Left forelimb (tissue), 1 donor: ENCODE measurements at regions not wholly inside any gene's neighbourhood (a gene's known extent, or its start where the extent isn't known, plus 50 kb on each side); places are given as distances from the start of the nearest gene placed in this dataset.

Experiments used
- DNase-seq: peaks from one replicate; pipeline ENCODE4 v3.0.0-alpha.2; 2018; ENCODE audit warnings: low spot score

DNA sequence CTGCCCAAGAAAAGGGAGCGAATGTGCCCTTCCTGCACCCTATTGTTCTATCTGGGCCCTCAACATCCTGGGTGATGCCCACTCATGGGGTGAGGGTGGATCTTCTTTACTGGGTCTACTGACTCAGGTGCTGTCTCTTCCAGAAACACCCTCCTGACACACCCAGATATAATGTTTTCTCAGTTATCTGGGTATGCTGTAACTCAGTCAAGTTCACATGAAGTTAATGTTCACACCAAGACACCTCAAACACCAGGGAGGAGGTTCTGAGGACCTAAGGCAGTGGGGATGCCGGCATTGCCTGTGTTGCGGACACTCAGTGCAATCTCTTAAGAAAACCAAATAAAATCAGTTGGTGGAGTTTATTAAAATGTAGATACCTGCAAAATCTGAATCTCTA is 500.9 kb downstream of the BCL11A start:
- no peak for DNase-seq

DNA sequence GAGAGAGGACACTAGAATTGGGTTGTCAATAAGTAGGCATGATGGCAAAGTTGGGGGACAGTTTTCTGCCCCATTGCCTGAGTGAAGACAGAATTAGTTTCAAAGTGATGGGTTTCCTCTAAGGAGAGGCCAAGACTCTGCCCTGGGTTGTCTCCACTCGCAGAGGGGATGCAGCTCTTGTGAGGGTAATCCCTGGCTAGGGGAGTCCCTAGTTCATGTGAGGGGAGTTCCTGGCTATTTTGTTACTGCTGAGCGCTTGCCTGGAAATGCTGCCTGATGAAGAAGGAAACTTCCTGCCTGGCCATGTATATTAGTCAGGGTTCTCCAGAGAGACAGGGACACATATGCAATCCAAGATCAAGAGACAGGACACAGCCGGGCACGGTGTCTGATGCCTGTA is 501.5 kb downstream of the BCL11A start:
- DNase-seq = no peak

GRCh38 chr2:60047944-60048525 is 505.4 kb downstream of the BCL11A start:
- no peak for DNase-seq

- no peak for DNase-seq
Measured at GRCh38 chr2:60047347-60047746, 506.1 kb downstream of the BCL11A start.

DNA sequence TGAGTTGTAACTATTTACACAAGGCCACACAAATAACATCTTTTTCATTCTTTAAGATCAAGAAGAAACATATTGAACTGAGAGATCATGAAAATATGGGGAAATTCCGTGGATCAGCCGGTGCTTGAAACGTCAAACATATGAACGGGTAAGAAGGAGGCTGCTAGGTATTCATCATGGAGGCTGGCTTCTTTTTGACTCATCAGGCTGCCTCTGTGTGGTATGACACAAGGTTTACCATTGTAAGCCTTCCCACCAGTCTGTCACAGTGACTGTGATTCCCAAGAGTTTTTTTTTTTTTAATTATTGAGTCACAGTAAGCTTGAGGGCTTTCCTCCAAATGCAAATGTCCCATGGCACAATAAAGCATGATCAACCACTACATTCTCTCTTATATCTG is 506.9 kb downstream of the BCL11A start:
- no peak for DNase-seq

DNA sequence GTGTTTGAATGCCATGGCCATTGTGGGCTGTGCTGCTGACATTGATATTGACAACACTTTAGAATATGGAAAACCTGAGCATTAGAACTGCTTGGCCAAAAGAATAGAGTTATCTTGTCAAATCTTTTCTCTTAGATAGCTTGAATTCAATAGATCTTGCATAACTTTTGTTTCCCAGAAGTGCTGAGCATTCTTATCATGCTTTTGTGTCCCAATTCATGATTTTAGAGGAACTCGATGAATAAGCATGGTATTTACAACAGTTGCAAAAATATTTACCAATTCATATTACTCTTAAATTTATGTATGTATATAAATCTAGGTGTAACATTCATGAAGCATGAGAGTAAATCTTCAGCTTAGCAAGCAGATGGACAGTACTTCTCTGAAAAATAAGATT is 508.0 kb downstream of the BCL11A start:
- no peak for DNase-seq

DNA sequence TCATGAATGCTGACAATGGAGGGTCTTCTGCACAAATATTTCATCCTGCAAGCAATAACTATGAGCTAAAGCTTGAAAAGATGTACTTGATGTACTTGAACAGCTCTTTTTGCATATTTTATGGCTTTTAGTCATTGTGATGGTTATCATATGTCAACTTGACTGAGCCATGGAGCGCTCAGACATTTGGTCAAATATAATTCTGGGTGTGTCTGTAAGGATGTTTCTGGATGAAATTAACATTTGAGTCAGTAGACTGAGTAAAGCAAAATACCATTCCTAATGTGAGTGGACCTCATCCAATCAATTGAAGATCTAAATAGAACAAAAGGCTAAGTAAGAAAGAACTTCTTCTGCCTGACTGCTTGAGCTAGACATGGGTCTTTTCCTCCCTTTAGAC is 509.0 kb downstream of the BCL11A start:
- no peak for DNase-seq

GRCh38 chr2:60042023-60042422 is 511.4 kb downstream of the BCL11A start:
- no peak for DNase-seq

GRCh38 chr2:60033325-60033724 is 520.1 kb downstream of the BCL11A start:
- DNase-seq = no peak

DNA sequence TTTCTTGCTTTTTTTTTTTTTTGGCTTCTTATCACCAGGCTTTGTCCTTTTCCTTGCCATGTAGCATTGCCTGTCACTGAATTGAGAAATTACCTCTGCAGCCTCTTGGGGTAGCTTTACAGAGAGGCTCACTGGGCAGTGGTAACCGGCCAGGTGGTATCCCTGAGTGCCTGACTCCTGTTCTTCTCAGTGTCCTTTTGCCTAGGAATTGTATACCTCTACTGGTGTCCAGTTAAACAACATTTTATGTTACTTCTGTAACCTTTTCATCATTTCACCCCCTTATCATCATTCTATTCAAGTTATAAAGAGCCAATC is 523.9 kb downstream of the BCL11A start:
- no peak for DNase-seq

DNA sequence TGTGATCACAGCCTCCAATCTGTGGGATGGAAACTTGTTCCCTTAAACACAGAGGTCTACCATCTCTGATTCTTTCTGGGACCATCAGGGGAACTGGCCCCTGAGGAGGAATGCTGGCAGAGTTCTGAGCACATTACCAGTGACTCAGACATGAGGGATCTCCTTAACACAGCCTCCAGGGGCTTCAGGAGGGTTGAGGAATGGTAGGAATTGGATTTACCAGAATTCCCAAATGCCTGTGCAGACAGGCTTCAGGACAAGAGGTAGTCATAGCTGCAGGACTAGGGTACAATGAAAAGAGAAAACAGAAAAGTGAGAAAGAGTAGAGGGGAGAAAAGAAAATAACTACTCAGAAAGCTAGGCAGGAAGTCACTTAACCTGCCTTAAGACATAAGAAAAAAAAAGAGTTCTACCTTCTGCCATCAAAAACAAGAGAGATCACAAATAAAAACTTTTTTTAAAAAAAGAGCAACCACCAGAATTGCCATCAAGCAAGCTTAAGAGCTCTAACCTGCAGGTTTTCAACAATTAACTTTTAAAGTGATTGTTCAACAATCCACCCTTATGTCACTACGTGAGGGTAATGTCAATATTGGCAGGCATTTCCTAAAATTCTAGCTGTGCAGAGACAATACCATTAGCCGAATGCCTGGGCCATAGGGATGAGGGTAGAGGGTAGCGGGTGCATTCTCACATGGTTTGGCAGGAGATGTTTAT is 524.4 kb downstream of the BCL11A start:
- DNase-seq = no peak

DNA sequence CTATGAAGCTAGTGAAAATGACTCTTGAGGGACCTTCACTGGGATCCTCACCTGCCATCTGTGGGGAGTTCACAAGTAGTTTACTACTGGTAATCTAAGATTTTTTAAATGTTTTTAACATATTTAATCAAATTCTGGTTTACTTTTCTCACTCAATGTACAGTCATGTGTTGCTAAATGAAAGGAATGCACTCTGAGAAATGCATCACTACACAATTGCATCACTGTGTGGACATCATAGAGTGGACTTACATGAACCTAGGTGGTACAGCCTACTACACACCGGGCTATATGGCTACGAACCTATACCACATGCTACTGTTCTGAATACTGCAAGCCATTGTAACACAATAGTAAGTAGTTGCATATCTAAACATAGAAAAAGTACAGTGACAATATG is 528.0 kb downstream of the BCL11A start:
- no peak for DNase-seq

DNA sequence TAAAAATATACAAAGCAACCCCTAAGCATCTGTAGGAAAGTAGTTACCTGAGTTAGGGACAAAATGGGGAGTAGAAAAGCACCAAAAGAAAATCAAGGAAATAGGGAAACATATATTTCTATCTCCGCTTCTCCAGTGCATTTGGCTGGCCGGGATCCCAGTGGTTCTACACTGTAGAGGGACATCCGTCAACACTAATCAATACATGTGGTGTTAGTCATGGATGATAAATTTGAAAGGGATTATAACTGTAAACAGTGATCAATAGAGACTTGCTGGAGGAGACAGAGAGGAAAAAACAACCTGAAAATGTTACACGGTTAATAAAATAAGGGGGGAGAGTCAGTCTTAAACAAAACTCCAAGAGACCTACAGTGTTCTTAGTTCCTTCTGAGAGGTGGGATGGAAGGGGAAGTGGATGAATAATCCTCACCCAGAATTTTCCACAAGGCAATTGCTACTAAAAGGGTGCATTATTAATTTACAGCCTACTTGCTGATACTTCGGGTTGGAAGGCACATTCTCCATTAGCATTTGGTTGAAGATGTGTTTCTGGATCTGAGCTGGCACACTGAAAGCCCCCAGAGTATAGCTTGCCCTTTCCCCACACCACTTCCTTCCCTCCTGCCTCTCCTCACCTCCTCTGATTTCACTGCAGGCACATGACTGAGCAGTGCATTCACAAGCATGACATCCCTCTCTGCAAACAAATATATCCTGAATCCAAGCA is 530.0 kb downstream of the BCL11A start:
- DNase-seq = no peak

- no peak for DNase-seq
Measured at GRCh38 chr2:60007671-60008070, 545.8 kb downstream of the BCL11A start.

- DNase-seq = no peak
Measured at GRCh38 chr2:60003076-60003475, 550.4 kb downstream of the BCL11A start.

DNA sequence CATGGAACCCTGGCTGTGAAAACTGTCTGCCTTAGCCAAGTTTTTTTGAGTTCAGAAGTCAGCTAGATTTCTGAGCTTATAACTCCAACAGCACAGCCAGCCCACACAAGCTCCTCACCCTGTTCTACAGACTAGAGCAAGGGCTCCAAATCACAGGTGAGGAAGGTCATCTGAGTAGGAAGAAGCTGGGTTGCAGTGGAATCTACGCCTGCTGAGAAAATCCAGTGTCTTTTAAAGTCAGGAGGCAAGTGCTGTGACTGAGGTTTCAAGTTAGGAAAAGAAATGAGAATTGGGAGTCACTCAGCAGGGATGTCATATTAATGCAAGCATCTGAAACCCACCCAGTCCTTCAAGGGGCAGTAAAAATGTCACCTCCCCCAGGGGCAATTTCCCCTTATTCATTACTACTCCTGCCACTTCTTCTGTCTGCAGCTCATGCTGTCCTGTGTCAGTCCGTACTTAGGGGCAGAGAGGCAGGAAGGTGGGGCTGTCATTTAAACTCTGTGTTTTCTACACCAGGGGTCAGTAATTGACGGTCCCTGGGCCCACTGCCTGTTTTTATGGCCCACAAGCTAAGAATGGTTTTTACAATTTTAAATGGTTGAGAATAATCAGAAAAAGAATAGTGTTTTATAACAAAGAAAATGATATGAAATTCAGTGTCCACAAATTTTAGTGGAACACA is 551.1 kb downstream of the BCL11A start:
- DNase-seq = no peak

- no peak for DNase-seq
Measured at GRCh38 chr2:60000686-60001085, 552.8 kb downstream of the BCL11A start.

- DNase-seq = no peak
Measured at GRCh38 chr2:59998324-59998723, 555.1 kb downstream of the BCL11A start.

GRCh38 chr2:59997371-59997770 is 556.1 kb downstream of the BCL11A start:
- DNase-seq = no peak

- no peak for DNase-seq
Measured at GRCh38 chr2:59996855-59997254, 556.6 kb downstream of the BCL11A start.

- no peak for DNase-seq
Measured at GRCh38 chr2:59993726-59994125, 559.7 kb downstream of the BCL11A start.

- DNase-seq = no peak
Measured at GRCh38 chr2:59988341-59988740, 565.1 kb downstream of the BCL11A start.

- DNase-seq = no peak
Measured at GRCh38 chr2:59986511-59986910, 566.9 kb downstream of the BCL11A start.
